GM23338 (cell line): ENCODE measurements at regions not wholly inside any gene's neighbourhood (a gene's known extent, or its start where the extent isn't known, plus 50 kb on each side); places are given as distances from the start of the nearest gene placed in this dataset.

Source experiments
- ATAC-seq: fragments of 200-7000 bp; cut with Tn5 transposase; 3 replicates; pipeline ENCODE4 v1.9.1; 2020
- DNase-seq: peaks from one replicate; pipeline ENCODE4 v3.0.0-alpha.2; 2015; ENCODE audit warnings: low spot score
- H2AFZ ChIP-seq: fragments of 200-600 bp; sonication (generic); 2 replicates; pipeline ENCODE4 v1.8.0; 2016; ENCODE audit warnings: antibody characterized with exemption, mild to moderate bottlenecking, moderate library complexity
- H3F3A ChIP-seq: fragments of 200-600 bp; sonication (generic); replicated peaks from 2 replicates; pipeline ENCODE4 v1.8.0; 2017; ENCODE audit warnings: antibody characterized with exemption, mixed run types, low read depth
- H3K27ac ChIP-seq: fragments of 200-600 bp; sonication (generic); 2 replicates; pipeline ENCODE4 v1.6.1; 2016; ENCODE audit warnings: low read depth
- H3K27me3 ChIP-seq: fragments of 200-600 bp; sonication (generic); 2 replicates; pipeline ENCODE4 v1.8.0; 2016; ENCODE audit warnings: mild to moderate bottlenecking, mixed run types, moderate library complexity; ENCODE audit not compliant: insufficient read depth
- H3K36me3 ChIP-seq: fragments of 200-600 bp; sonication (generic); 2 replicates; pipeline ENCODE4 v1.8.0; 2016; ENCODE audit warnings: mild to moderate bottlenecking; ENCODE audit not compliant: insufficient read depth
- H3K4me1 ChIP-seq: fragments of 200-600 bp; sonication (generic); 2 replicates; pipeline ENCODE4 v1.8.0; 2016; ENCODE audit warnings: mild to moderate bottlenecking, moderate library complexity; ENCODE audit not compliant: insufficient read depth
- H3K4me2 ChIP-seq: fragments of 200-600 bp; sonication (generic); 2 replicates; pipeline ENCODE4 v1.7.1; 2017; ENCODE audit warnings: mixed run types
- H3K4me3 ChIP-seq: fragments of 200-600 bp; sonication (generic); 2 replicates; pipeline ENCODE4 v1.6.1; 2016; ENCODE audit warnings: mixed run types
- H3K79me2 ChIP-seq: fragments of 200-600 bp; sonication (generic); replicated peaks from 2 replicates; pipeline ENCODE4 v1.8.0; 2017; ENCODE audit warnings: mild to moderate bottlenecking; ENCODE audit not compliant: insufficient read depth
- H3K9me2 ChIP-seq: fragments of 200-600 bp; sonication (generic); 2 replicates; pipeline ENCODE4 v1.8.0; 2017; ENCODE audit not compliant: insufficient read depth
- H4K20me1 ChIP-seq: fragments of 200-600 bp; sonication (generic); replicated peaks from 2 replicates; pipeline ENCODE4 v1.8.0; 2017; ENCODE audit warnings: mild to moderate bottlenecking; ENCODE audit not compliant: insufficient read depth
- H3K27ac Mint-ChIP-seq: 2 replicates; pipeline ENCODE4 v1.8.0; 2020; ENCODE audit warnings: inconsistent platforms, mild to moderate bottlenecking, moderate library complexity, mixed read lengths
- H3K27me3 Mint-ChIP-seq: 3 replicates; pipeline ENCODE4 v1.8.0; 2022; ENCODE audit warnings: low read depth, mild to moderate bottlenecking, moderate library complexity, mixed read lengths, inconsistent platforms; ENCODE audit not compliant: insufficient read depth, poor library complexity
- H3K36me3 Mint-ChIP-seq: 3 replicates; pipeline ENCODE4 v1.8.0; 2021; ENCODE audit warnings: low read depth, mild to moderate bottlenecking, inconsistent platforms, moderate library complexity, mixed read lengths
- H3K4me1 Mint-ChIP-seq: 3 replicates; pipeline ENCODE4 v1.8.0; 2020; ENCODE audit warnings: mild to moderate bottlenecking, inconsistent platforms, mixed read lengths
- H3K4me3 Mint-ChIP-seq: 3 replicates; pipeline ENCODE4 v1.8.0; 2021; ENCODE audit warnings: moderate library complexity, mild to moderate bottlenecking, inconsistent platforms, mixed read lengths
- H3K9me3 Mint-ChIP-seq: 3 replicates; pipeline ENCODE4 v1.8.0; 2020; ENCODE audit warnings: moderate library complexity, mild to moderate bottlenecking, inconsistent platforms, mixed read lengths
- CREB1 ChIP-seq: fragments of 250-450 bp; sonication (Bioruptor Pico); IDR thresholded peaks from 2 replicates; pipeline ENCODE4 v1.5.0; 2020; ENCODE audit warnings: low read depth, mild to moderate bottlenecking, moderate library complexity
- EZH2 ChIP-seq: fragments of 200-600 bp; sonication (generic); IDR thresholded peaks from one replicate; pipeline ENCODE4 v1.8.0; 2017; ENCODE audit warnings: antibody characterized with exemption, mild to moderate bottlenecking, low read depth; ENCODE audit not compliant: unreplicated experiment
- EZH2phosphoT487 ChIP-seq: fragments of 200-600 bp; sonication (generic); IDR thresholded peaks from one replicate; pipeline ENCODE4 v1.8.1; 2018; ENCODE audit warnings: antibody characterized with exemption; ENCODE audit not compliant: unreplicated experiment
- JUNB ChIP-seq: IDR thresholded peaks from one replicate; pipeline ENCODE4 v1.6.1; 2016; ENCODE audit warnings: antibody characterized with exemption; ENCODE audit not compliant: unreplicated experiment
- NANOG ChIP-seq: IDR thresholded peaks from 2 replicates; pipeline ENCODE4 v1.6.1; 2016; ENCODE audit warnings: antibody characterized with exemption, borderline replicate concordance
- POLR2AphosphoS5 ChIP-seq: IDR thresholded peaks from 2 replicates; pipeline ENCODE4 v1.6.1; 2016; ENCODE audit warnings: antibody characterized with exemption, low read depth
- STAT1 ChIP-seq: IDR thresholded peaks from one replicate; pipeline ENCODE4 v1.6.1; 2016; ENCODE audit warnings: antibody characterized with exemption; ENCODE audit not compliant: unreplicated experiment
- ZNF114 ChIP-seq: fragments of 250-450 bp; sonication (Bioruptor Pico); IDR thresholded peaks from 2 replicates; pipeline ENCODE4 v1.5.0; 2020; ENCODE audit warnings: mild to moderate bottlenecking, moderate library complexity
- ZNF331 ChIP-seq: fragments of 250-450 bp; sonication (Bioruptor Pico); IDR thresholded peaks from 2 replicates; pipeline ENCODE4 v1.5.0; 2020; ENCODE audit warnings: low read depth, mild to moderate bottlenecking, moderate library complexity
- TF ChIP-seq, protein P1 (sequence below): IDR thresholded peaks from one replicate; pipeline ENCODE4 v1.6.1; 2018; ENCODE audit warnings: antibody characterized with exemption; ENCODE audit not compliant: unreplicated experiment
- TF ChIP-seq, protein P2 (sequence below), 2 experiments: fragments of 200-600 bp in 1 of 2; sonication (generic) in 1 of 2; conservative IDR thresholded peaks; 2 replicates each; pipeline versions ENCODE4 v1.5.1 to v1.6.1; 2016 to 2017; ENCODE audit warnings: antibody characterized with exemption in 2 of 2, low read depth in 2 of 2, mild to moderate bottlenecking in 2 of 2, moderate library complexity in 1 of 2
- TF ChIP-seq, protein P3 (sequence below): IDR thresholded peaks from 2 replicates; pipeline ENCODE4 v1.6.1; 2016; ENCODE audit warnings: antibody characterized with exemption
- TF ChIP-seq, protein P4 (sequence below): fragments of 250-450 bp; sonication (Bioruptor Pico); IDR thresholded peaks from 2 replicates; pipeline ENCODE4 v1.5.0; 2020; ENCODE audit warnings: mild to moderate bottlenecking, moderate library complexity

DNA sequence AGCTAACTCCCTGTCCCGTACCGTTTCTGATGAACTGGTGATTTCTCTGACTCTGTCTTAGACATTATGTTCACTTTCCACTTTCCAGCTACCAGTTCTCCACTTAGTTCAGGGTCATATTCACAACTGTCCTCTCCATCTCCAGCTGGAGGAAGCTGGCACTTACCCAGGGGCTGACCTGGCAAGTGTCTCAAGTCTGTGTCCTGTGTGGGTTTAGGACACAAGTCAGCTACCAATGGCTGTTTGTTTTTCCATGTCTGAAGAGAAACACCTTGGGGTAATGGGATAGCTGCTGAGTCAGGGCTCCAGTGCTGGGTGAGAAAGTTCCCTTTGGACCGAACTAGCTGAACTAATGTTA, 134.4 kb downstream of the CSNK2A3 start:
- Mint-ChIP-seq H3K27ac (no peak overlapping the region), H3K4me1 (peaks cover 6% of the 10 kb centered on the region), H3K27me3 (no peaks in the 10 kb centered on the region), H3K36me3 (no peaks in the 10 kb centered on the region; the same call in 2 of the 3 replicates), H3K9me3 (no peaks in the 10 kb centered on the region), H3K4me3 (no peak overlapping the region)
- ATAC-seq (no peak), DNase-seq (no peak)
- no peak overlapping the region for H3K4me3 ChIP-seq
- H3K36me3 ChIP-seq: no peaks in the 10 kb centered on the region
- H3K4me2 ChIP-seq: no peak overlapping the region
- H3F3A ChIP-seq: no peaks in the 10 kb centered on the region
- 0 out of 2 replicates have a peak, but pooled peaks cover 6% of the 10 kb centered on the region for H3K9me2 ChIP-seq
- H4K20me1 ChIP-seq: no peaks in the 10 kb centered on the region
- no peaks in the 10 kb centered on the region for H3K27me3 ChIP-seq
- H3K27ac ChIP-seq: no peak overlapping the region
- no peaks in the 10 kb centered on the region for H3K79me2 ChIP-seq
- TF ChIP-seq STAT1: no peak
- TF ChIP-seq, protein P1, sequence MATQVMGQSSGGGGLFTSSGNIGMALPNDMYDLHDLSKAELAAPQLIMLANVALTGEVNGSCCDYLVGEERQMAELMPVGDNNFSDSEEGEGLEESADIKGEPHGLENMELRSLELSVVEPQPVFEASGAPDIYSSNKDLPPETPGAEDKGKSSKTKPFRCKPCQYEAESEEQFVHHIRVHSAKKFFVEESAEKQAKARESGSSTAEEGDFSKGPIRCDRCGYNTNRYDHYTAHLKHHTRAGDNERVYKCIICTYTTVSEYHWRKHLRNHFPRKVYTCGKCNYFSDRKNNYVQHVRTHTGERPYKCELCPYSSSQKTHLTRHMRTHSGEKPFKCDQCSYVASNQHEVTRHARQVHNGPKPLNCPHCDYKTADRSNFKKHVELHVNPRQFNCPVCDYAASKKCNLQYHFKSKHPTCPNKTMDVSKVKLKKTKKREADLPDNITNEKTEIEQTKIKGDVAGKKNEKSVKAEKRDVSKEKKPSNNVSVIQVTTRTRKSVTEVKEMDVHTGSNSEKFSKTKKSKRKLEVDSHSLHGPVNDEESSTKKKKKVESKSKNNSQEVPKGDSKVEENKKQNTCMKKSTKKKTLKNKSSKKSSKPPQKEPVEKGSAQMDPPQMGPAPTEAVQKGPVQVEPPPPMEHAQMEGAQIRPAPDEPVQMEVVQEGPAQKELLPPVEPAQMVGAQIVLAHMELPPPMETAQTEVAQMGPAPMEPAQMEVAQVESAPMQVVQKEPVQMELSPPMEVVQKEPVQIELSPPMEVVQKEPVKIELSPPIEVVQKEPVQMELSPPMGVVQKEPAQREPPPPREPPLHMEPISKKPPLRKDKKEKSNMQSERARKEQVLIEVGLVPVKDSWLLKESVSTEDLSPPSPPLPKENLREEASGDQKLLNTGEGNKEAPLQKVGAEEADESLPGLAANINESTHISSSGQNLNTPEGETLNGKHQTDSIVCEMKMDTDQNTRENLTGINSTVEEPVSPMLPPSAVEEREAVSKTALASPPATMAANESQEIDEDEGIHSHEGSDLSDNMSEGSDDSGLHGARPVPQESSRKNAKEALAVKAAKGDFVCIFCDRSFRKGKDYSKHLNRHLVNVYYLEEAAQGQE: no peak
- TF ChIP-seq, protein P2, sequence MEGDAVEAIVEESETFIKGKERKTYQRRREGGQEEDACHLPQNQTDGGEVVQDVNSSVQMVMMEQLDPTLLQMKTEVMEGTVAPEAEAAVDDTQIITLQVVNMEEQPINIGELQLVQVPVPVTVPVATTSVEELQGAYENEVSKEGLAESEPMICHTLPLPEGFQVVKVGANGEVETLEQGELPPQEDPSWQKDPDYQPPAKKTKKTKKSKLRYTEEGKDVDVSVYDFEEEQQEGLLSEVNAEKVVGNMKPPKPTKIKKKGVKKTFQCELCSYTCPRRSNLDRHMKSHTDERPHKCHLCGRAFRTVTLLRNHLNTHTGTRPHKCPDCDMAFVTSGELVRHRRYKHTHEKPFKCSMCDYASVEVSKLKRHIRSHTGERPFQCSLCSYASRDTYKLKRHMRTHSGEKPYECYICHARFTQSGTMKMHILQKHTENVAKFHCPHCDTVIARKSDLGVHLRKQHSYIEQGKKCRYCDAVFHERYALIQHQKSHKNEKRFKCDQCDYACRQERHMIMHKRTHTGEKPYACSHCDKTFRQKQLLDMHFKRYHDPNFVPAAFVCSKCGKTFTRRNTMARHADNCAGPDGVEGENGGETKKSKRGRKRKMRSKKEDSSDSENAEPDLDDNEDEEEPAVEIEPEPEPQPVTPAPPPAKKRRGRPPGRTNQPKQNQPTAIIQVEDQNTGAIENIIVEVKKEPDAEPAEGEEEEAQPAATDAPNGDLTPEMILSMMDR (conservative IDR thresholded peaks at IDR 0.05; ENCODE audit: low read depth in 2 of 2): no peak
- no peak for TF ChIP-seq EZH2phosphoT487
- TF ChIP-seq, protein P3, sequence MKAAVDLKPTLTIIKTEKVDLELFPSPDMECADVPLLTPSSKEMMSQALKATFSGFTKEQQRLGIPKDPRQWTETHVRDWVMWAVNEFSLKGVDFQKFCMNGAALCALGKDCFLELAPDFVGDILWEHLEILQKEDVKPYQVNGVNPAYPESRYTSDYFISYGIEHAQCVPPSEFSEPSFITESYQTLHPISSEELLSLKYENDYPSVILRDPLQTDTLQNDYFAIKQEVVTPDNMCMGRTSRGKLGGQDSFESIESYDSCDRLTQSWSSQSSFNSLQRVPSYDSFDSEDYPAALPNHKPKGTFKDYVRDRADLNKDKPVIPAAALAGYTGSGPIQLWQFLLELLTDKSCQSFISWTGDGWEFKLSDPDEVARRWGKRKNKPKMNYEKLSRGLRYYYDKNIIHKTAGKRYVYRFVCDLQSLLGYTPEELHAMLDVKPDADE: no peak
- TF ChIP-seq POLR2AphosphoS5: no peak
- no peak for TF ChIP-seq NANOG
- TF ChIP-seq EZH2: no peak
- TF ChIP-seq CREB1 (CRISPR knock-in tag): no peak
- no peak for TF ChIP-seq JUNB
- TF ChIP-seq, protein P4, sequence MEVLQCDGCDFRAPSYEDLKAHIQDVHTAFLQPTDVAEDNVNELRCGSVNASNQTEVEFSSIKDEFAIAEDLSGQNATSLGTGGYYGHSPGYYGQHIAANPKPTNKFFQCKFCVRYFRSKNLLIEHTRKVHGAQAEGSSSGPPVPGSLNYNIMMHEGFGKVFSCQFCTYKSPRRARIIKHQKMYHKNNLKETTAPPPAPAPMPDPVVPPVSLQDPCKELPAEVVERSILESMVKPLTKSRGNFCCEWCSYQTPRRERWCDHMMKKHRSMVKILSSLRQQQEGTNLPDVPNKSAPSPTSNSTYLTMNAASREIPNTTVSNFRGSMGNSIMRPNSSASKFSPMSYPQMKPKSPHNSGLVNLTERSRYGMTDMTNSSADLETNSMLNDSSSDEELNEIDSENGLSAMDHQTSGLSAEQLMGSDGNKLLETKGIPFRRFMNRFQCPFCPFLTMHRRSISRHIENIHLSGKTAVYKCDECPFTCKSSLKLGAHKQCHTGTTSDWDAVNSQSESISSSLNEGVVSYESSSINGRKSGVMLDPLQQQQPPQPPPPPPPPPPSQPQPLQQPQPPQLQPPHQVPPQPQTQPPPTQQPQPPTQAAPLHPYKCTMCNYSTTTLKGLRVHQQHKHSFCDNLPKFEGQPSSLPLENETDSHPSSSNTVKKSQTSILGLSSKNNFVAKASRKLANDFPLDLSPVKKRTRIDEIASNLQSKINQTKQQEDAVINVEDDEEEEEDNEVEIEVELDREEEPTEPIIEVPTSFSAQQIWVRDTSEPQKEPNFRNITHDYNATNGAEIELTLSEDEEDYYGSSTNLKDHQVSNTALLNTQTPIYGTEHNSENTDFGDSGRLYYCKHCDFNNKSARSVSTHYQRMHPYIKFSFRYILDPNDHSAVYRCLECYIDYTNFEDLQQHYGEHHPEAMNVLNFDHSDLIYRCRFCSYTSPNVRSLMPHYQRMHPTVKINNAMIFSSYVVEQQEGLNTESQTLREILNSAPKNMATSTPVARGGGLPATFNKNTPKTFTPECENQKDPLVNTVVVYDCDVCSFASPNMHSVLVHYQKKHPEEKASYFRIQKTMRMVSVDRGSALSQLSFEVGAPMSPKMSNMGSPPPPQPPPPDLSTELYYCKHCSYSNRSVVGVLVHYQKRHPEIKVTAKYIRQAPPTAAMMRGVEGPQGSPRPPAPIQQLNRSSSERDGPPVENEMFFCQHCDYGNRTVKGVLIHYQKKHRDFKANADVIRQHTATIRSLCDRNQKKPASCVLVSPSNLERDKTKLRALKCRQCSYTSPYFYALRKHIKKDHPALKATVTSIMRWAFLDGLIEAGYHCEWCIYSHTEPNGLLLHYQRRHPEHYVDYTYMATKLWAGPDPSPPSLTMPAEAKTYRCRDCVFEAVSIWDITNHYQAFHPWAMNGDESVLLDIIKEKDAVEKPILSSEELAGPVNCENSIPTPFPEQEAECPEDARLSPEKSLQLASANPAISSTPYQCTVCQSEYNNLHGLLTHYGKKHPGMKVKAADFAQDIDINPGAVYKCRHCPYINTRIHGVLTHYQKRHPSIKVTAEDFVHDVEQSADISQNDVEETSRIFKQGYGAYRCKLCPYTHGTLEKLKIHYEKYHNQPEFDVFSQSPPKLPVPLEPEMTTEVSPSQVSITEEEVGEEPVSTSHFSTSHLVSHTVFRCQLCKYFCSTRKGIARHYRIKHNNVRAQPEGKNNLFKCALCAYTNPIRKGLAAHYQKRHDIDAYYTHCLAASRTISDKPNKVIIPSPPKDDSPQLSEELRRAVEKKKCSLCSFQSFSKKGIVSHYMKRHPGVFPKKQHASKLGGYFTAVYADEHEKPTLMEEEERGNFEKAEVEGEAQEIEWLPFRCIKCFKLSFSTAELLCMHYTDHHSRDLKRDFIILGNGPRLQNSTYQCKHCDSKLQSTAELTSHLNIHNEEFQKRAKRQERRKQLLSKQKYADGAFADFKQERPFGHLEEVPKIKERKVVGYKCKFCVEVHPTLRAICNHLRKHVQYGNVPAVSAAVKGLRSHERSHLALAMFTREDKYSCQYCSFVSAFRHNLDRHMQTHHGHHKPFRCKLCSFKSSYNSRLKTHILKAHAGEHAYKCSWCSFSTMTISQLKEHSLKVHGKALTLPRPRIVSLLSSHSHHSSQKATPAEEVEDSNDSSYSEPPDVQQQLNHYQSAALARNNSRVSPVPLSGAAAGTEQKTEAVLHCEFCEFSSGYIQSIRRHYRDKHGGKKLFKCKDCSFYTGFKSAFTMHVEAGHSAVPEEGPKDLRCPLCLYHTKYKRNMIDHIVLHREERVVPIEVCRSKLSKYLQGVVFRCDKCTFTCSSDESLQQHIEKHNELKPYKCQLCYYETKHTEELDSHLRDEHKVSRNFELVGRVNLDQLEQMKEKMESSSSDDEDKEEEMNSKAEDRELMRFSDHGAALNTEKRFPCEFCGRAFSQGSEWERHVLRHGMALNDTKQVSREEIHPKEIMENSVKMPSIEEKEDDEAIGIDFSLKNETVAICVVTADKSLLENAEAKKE (CRISPR knock-in tag): no peak
- TF ChIP-seq ZNF331: no peak
- TF ChIP-seq ZNF114 (CRISPR knock-in tag): no peak
- H2AFZ ChIP-seq: no peak overlapping the region
- H3K4me1 ChIP-seq: 0 out of 2 replicates have a peak, but pooled peaks cover 3% of the 10 kb centered on the region
